PC-3 (cell line): ENCODE measurements at regions not wholly inside any gene's neighbourhood (a gene's known extent, or its start where the extent isn't known, plus 50 kb on each side); places are given as distances from the start of the nearest gene placed in this dataset.

Source experiments
- ATAC-seq: fragments of 200-7000 bp; cut with Tn5 transposase; 2 replicates; pipeline ENCODE4 v1.9.1; 2020; ENCODE audit warnings: mild to moderate bottlenecking, moderate library complexity
- BruUV-seq: library from RNA; stranded (reverse); fragments of 400-500 nt; replicated peaks from 2 replicates; lab custom pipeline; 2021; lab: Mats Ljungman, UMichigan
- CTCF ChIA-PET: fragments of 300-600 bp; sonication (Branson Sonifier 250); formaldehyde crosslinking; loops from one replicate; lab custom pipeline; 2022; ENCODE audit warnings: antibody characterized with exemption; lab: Charles Lee
- POLR2A ChIA-PET: fragments of 300-600 bp; sonication (Branson Sonifier 250); formaldehyde crosslinking; loops from one replicate; lab custom pipeline; 2022; ENCODE audit warnings: antibody characterized with exemption; ENCODE audit not compliant: unreplicated experiment; lab: Charles Lee
- DNase-seq: peaks from one replicate; pipeline ENCODE4 v3.0.0-alpha.2; 2015
- H2AFZ ChIP-seq: fragments of 300-600 bp; sonication (generic); 2 replicates; pipeline ENCODE4 v1.6.0; 2016; ENCODE audit warnings: antibody characterized with exemption, low read length
- H3F3A ChIP-seq: fragments of 300-600 bp; sonication (generic); one replicate; pipeline ENCODE4 v1.6.0; 2017; ENCODE audit warnings: antibody characterized with exemption, low read length, control low read depth, mild to moderate bottlenecking; ENCODE audit not compliant: unreplicated experiment
- H3K27ac ChIP-seq: fragments of 300-600 bp; sonication (generic); 2 replicates; pipeline ENCODE4 v1.5.1; 2016; ENCODE audit warnings: mild to moderate bottlenecking, low read length
- H3K27me3 ChIP-seq: fragments of 300-600 bp; sonication (generic); 2 replicates; pipeline ENCODE4 v1.6.1; 2016; ENCODE audit warnings: low read length, mixed read lengths
- H3K36me3 ChIP-seq: fragments of 300-600 bp; sonication (generic); 2 replicates; pipeline ENCODE4 v1.6.1; 2016; ENCODE audit warnings: low read depth, mixed run types, low read length, mixed read lengths
- H3K4me1 ChIP-seq: fragments of 300-600 bp; sonication (generic); 2 replicates; pipeline ENCODE4 v1.5.1; 2016; ENCODE audit warnings: low read length; ENCODE audit not compliant: insufficient read depth
- H3K4me2 ChIP-seq: fragments of 300-600 bp; sonication (generic); 2 replicates; pipeline ENCODE4 v1.6.0; 2016; ENCODE audit warnings: low read length
- H3K4me3 ChIP-seq: fragments of 300-600 bp; sonication (generic); 2 replicates; pipeline ENCODE4 v1.5.1; 2016; ENCODE audit warnings: mild to moderate bottlenecking, low read length, mixed read lengths
- H3K79me2 ChIP-seq: fragments of 300-600 bp; sonication (generic); 2 replicates; pipeline ENCODE4 v1.6.1; 2017; ENCODE audit warnings: low read length, mixed read lengths
- H3K9ac ChIP-seq: fragments of 300-600 bp; sonication (generic); 2 replicates; pipeline ENCODE4 v1.6.0; 2016; ENCODE audit warnings: mild to moderate bottlenecking, low read length
- H3K9me2 ChIP-seq: fragments of 300-600 bp; sonication (generic); replicated peaks from 2 replicates; pipeline ENCODE4 v1.6.1; 2016; ENCODE audit warnings: mixed run types, low read length, mixed read lengths
- H3K9me3 ChIP-seq: fragments of 300-600 bp; sonication (generic); 2 replicates; pipeline ENCODE4 v1.6.1; 2016; ENCODE audit warnings: low read length, mixed read lengths
- H4K20me1 ChIP-seq: fragments of 300-600 bp; sonication (generic); 2 replicates; pipeline ENCODE4 v1.6.1; 2016; ENCODE audit warnings: low read length, mixed read lengths
- EZH2 ChIP-seq: fragments of 300-600 bp; sonication (generic); IDR thresholded peaks from one replicate; pipeline ENCODE4 v1.6.1; 2017; ENCODE audit warnings: antibody characterized with exemption, mild to moderate bottlenecking, low read length; ENCODE audit not compliant: unreplicated experiment
- EZH2phosphoT487 ChIP-seq: fragments of 300-600 bp; sonication (generic); IDR thresholded peaks from 2 replicates; pipeline ENCODE4 v1.6.1; 2018; ENCODE audit warnings: mild to moderate bottlenecking, antibody characterized with exemption, low read length, borderline replicate concordance
- intact Hi-C: fragments of 100-400 bp; cut with micrococcal nuclease; formaldehyde crosslinking; loops from 2 replicates; pipeline ENCODE4 v1.9.0; 2023
- TF ChIP-seq, protein P1 (sequence below): fragments of 300-600 bp; sonication (generic); conservative IDR thresholded peaks from 2 replicates; pipeline ENCODE4 v1.5.1; 2017; ENCODE audit warnings: antibody characterized with exemption, low read depth, mild to moderate bottlenecking, low read length

- H4K20me1 ChIP-seq, result no peaks in the 10 kb centered on the region
- no peak overlapping the region for H3K4me2 ChIP-seq
- TF ChIP-seq, protein P1, sequence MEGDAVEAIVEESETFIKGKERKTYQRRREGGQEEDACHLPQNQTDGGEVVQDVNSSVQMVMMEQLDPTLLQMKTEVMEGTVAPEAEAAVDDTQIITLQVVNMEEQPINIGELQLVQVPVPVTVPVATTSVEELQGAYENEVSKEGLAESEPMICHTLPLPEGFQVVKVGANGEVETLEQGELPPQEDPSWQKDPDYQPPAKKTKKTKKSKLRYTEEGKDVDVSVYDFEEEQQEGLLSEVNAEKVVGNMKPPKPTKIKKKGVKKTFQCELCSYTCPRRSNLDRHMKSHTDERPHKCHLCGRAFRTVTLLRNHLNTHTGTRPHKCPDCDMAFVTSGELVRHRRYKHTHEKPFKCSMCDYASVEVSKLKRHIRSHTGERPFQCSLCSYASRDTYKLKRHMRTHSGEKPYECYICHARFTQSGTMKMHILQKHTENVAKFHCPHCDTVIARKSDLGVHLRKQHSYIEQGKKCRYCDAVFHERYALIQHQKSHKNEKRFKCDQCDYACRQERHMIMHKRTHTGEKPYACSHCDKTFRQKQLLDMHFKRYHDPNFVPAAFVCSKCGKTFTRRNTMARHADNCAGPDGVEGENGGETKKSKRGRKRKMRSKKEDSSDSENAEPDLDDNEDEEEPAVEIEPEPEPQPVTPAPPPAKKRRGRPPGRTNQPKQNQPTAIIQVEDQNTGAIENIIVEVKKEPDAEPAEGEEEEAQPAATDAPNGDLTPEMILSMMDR, result peak; percentile 52
- no peak for TF ChIP-seq EZH2phosphoT487
- no TSS peak for BruUV-seq
- ChIA-PET POLR2A (no interaction called here), CTCF (interaction anchor here (0.6 kb wide), 1 partner anchor 63 kb away, joined by 4 read pairs; no protein-coding TSS in a partner anchor)
- no peak for ATAC-seq
- H3K4me1 ChIP-seq, result no peaks in the 10 kb centered on the region
- H3K79me2 ChIP-seq, result no peaks in the 10 kb centered on the region
- no peaks in the 10 kb centered on the region for H3K36me3 ChIP-seq
- H2AFZ ChIP-seq, result no peak overlapping the region
- H3K27ac ChIP-seq, result no peak overlapping the region
- peak; percentile 5 for DNase-seq
- H3K27me3 ChIP-seq, result no peaks in the 10 kb centered on the region
- H3K4me3 ChIP-seq, result no peak overlapping the region
- no peak overlapping the region for H3K9ac ChIP-seq
- intact Hi-C loops, result no loop called here
- H3K9me2 ChIP-seq, result no peaks in the 10 kb centered on the region
- H3F3A ChIP-seq, result no peaks in the 10 kb centered on the region
- no peaks in the 10 kb centered on the region for H3K9me3 ChIP-seq
Observed at GRCh38 chr4:63556332-63556731, 852.9 kb downstream of the TECRL start.

DNA sequence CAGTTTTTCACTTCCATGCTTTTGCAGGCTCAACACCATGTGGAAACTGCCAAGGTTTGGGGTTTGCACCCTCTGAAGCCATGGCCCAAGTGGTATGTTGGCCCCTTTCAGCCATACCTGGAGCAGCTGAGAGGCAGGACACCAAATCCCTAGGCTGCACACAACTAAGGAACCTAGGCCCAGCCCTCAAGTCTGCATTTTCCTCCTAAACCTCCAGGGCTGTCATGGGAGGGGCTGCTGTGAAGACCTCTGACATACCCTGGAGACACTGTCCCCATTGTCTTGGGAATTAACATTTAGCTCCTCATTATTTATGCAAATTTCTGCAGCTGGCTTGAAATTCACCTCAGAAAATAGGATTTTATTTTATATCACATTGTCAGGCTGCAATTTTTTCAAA lies 856.1 kb downstream of the TECRL start:
- ATAC-seq, result no peak
- BruUV-seq, result no TSS peak
- Histone ChIP-seq H2AFZ (no peak overlapping the region), H3K9me3 (no peaks in the 10 kb centered on the region), H3K36me3 (no peaks in the 10 kb centered on the region), H3K4me3 (no peak overlapping the region), H3K4me1 (no peaks in the 10 kb centered on the region), H3K9me2 (no peaks in the 10 kb centered on the region), H3K27me3 (no peaks in the 10 kb centered on the region), H3K27ac (no peak overlapping the region), H3K79me2 (no peaks in the 10 kb centered on the region), H3K4me2 (no peak overlapping the region), H3F3A (no peaks in the 10 kb centered on the region), H3K9ac (no peak overlapping the region), H4K20me1 (no peaks in the 10 kb centered on the region)
- ChIA-PET CTCF (no interaction called here), POLR2A (no interaction called here)
- intact Hi-C loops, result no loop called here
- no peak for DNase-seq
- TF ChIP-seq EZH2phosphoT487 (no peak), EZH2 (no peak)
- TF ChIP-seq, protein P1, result no peak

DNA sequence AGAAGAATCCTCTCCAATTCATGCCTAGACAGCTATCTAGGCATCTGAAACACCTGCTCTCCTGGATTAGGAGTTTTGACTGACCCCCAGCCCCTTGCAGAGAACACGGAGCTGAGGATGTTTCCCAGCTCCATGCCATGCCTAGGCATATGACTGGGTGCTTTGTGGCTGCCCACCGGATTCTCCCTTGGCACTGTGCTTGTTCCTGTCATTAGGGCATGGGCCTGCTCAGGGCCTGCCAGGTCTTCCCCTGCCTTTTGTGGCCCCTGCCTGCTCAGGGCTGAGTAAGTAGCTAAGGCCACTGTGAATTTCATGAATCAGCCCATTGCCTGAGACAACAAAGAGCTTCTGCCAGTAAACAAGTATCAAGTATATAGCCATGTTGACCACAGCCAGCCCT lies 867.4 kb downstream of the TECRL start:
- POLR2A ChIA-PET, result no interaction called here
- Histone ChIP-seq H3F3A (no peaks in the 10 kb centered on the region), H3K4me1 (no peaks in the 10 kb centered on the region), H3K36me3 (no peaks in the 10 kb centered on the region), H3K79me2 (no peaks in the 10 kb centered on the region), H3K9me3 (peaks cover 9% of the 10 kb centered on the region), H3K4me2 (no peak overlapping the region), H3K9me2 (no peaks in the 10 kb centered on the region), H3K9ac (no peak overlapping the region), H4K20me1 (no peaks in the 10 kb centered on the region), H3K27ac (no peak overlapping the region), H3K4me3 (no peak overlapping the region), H3K27me3 (no peaks in the 10 kb centered on the region), H2AFZ (no peak overlapping the region)
- intact Hi-C loops, result no loop called here
- TF ChIP-seq EZH2phosphoT487 (no peak), EZH2 (no peak)
- TF ChIP-seq, protein P1, result no peak
- CTCF ChIA-PET, result no interaction called here
- DNase-seq (no peak), ATAC-seq (no peak)
- no TSS peak for BruUV-seq
